Trophoblast cell (in vitro differentiated cells and primary cell): ENCODE measurements at regions not wholly inside any gene's neighbourhood (a gene's known extent, or its start where the extent isn't known, plus 50 kb on each side); places are given as distances from the start of the nearest gene placed in this dataset.
A peak's percentile ranks its signal among the peaks of the same experiment; 100 is the strongest.

Source experiments
- DNase-seq, 2 donors: peaks; one replicate each; pipeline ENCODE4 v3.0.0-alpha.2; 2016
- H2AFZ ChIP-seq: 2 replicates; pipeline ENCODE4 v1.6.1; 2013; ENCODE audit warnings: low read length, moderate library complexity, mild to moderate bottlenecking; ENCODE audit not compliant: insufficient read depth, poor library complexity
- H2AK5ac ChIP-seq: 2 replicates; pipeline ENCODE4 v1.6.1; 2013; ENCODE audit warnings: mild to moderate bottlenecking, low read length
- H2BK120ac ChIP-seq: 2 replicates; pipeline ENCODE4 v1.6.1; 2013; ENCODE audit warnings: low read length, mild to moderate bottlenecking, moderate library complexity; ENCODE audit not compliant: insufficient read depth, poor library complexity
- H2BK12ac ChIP-seq: 2 replicates; pipeline ENCODE4 v1.6.1; 2013; ENCODE audit warnings: mild to moderate bottlenecking, low read length, moderate library complexity
- H2BK5ac ChIP-seq: 2 replicates; pipeline ENCODE4 v1.6.1; 2013; ENCODE audit warnings: low read length, low read depth, moderate library complexity, mild to moderate bottlenecking; ENCODE audit not compliant: poor library complexity
- H3K14ac ChIP-seq: 2 replicates; pipeline ENCODE4 v1.6.1; 2013; ENCODE audit warnings: mild to moderate bottlenecking, low read length
- H3K18ac ChIP-seq: 2 replicates; pipeline ENCODE4 v1.6.1; 2013; ENCODE audit warnings: mild to moderate bottlenecking, low read length
- H3K23ac ChIP-seq: 2 replicates; pipeline ENCODE4 v1.6.1; 2013; ENCODE audit warnings: low read length
- H3K27ac ChIP-seq: 2 replicates; pipeline ENCODE4 v1.5.1; 2013; ENCODE audit warnings: low read depth, mild to moderate bottlenecking, inconsistent platforms, low read length, moderate library complexity
- H3K27me3 ChIP-seq: 2 replicates; pipeline ENCODE4 v1.6.1; 2013; ENCODE audit warnings: inconsistent platforms, mild to moderate bottlenecking, low read length, moderate library complexity; ENCODE audit not compliant: insufficient read depth
- H3K36me3 ChIP-seq, 2 experiments: 1 replicate in 1 of 2; 2 replicates in 1 of 2; pipeline ENCODE4 v1.6.1; 2013; ENCODE audit warnings: low read length in 2 of 2, mild to moderate bottlenecking in 2 of 2, moderate library complexity in 1 of 2; ENCODE audit not compliant: insufficient read depth in 2 of 2, control insufficient read depth in 1 of 2
- H3K4ac ChIP-seq: 2 replicates; pipeline ENCODE4 v1.6.1; 2013; ENCODE audit warnings: low read depth, mild to moderate bottlenecking, low read length, moderate library complexity
- H3K4me1 ChIP-seq, 2 experiments: 1 replicate in 1 of 2; 2 replicates in 1 of 2; pipeline ENCODE4 v1.6.1; 2013; ENCODE audit warnings: low read length in 2 of 2, mild to moderate bottlenecking in 2 of 2, moderate library complexity in 1 of 2; ENCODE audit not compliant: insufficient read depth in 2 of 2, control insufficient read depth in 1 of 2
- H3K4me2 ChIP-seq: 2 replicates; pipeline ENCODE4 v1.6.1; 2013; ENCODE audit warnings: inconsistent platforms, mild to moderate bottlenecking, low read length, moderate library complexity
- H3K4me3 ChIP-seq: 2 replicates; pipeline ENCODE4 v1.5.1; 2013; ENCODE audit warnings: mild to moderate bottlenecking, low read depth, low read length, inconsistent platforms
- H3K79me1 ChIP-seq: one replicate; pipeline ENCODE4 v1.6.1; 2013; ENCODE audit warnings: low read length
- H3K79me2 ChIP-seq: 2 replicates; pipeline ENCODE4 v1.6.1; 2013; ENCODE audit warnings: low read length, mild to moderate bottlenecking; ENCODE audit not compliant: control insufficient read depth, insufficient read depth, poor library complexity
- H3K9ac ChIP-seq: 2 replicates; pipeline ENCODE4 v1.6.1; 2013; ENCODE audit warnings: mild to moderate bottlenecking, low read length
- H3K9me3 ChIP-seq: 2 replicates; pipeline ENCODE4 v1.6.1; 2013; ENCODE audit warnings: low read depth, mild to moderate bottlenecking, control low read depth, inconsistent platforms, low read length; ENCODE audit not compliant: insufficient read depth
- H4K12ac ChIP-seq: 2 replicates; pipeline ENCODE4 v1.6.1; 2013; ENCODE audit warnings: low read depth, mild to moderate bottlenecking, low read length, moderate library complexity
- H4K8ac ChIP-seq: 2 replicates; pipeline ENCODE4 v1.6.1; 2013; ENCODE audit warnings: low read depth, mild to moderate bottlenecking, low read length, moderate library complexity
- H4K91ac ChIP-seq: one replicate; pipeline ENCODE4 v1.6.1; 2013; ENCODE audit warnings: low read depth, mild to moderate bottlenecking, low read length, moderate library complexity
- WGBS: extraction: QIAGEN DNeasy Blood & Tissue Kit; methylation state at CpG from one replicate; pipeline ENCODE4 v1.1.7; 2013; ENCODE audit warnings: missing lambda C conversion rate; ENCODE audit not compliant: insufficient read length, insufficient coverage; ENCODE audit errors: extremely low coverage; 5-methylcytosine and 5-hydroxymethylcytosine counted together

DNA sequence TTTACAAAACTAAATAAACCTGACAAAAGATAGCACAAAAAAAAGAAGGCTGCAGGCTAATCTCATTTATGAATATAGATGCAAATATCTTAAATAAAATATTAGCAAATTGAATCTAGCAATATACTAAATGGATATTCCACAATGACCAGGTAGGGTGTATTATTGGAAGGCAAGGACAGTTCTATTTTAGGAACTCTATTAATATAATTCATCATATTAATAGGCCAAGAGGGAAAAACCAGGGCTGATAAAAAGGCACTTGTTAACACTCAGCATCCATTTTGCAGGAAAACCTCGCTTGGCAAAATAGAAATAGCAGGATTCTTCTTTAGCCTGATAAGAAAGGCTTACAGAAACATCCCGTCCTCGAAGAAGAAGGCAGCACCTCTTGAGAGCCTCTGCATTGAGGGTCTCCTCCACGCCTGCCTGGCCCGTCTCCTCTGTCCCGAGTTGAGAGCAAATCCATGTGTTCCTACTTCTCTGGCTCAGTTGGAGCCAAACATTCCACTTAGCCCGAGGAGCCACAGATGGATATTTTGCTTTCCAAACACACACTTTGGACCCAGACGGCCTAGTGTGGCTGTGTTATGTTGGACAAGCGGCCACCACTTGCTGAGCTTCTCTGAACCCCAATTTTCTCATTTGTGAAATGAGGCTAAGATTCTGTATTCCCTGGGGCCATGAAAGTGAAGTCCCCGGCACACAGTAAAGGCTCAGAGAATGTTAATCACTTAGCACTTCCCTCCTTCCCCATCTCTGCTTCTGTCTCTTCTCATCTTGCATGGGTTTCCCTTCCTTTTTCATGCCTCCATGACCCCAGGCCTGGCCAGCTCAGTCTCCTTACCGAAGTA lies 181.8 kb upstream of the MVB12B start:
- H4K91ac ChIP-seq = no peak overlapping the region
- H4K8ac ChIP-seq = no peak overlapping the region
- H3K79me1 ChIP-seq = no peaks in the 10 kb centered on the region
- no peak overlapping the region for H2BK120ac ChIP-seq
- DNase-seq = no peak
- H3K9ac ChIP-seq = no peak overlapping the region
- no peak overlapping the region for H4K12ac ChIP-seq
- H3K14ac ChIP-seq = no peak overlapping the region
- H3K4ac ChIP-seq = no peak overlapping the region
- H3K27me3 ChIP-seq = no peaks in the 10 kb centered on the region
- no peaks in the 10 kb centered on the region for H3K79me2 ChIP-seq
- no peak overlapping the region for H2AFZ ChIP-seq
- no peak overlapping the region for H2AK5ac ChIP-seq
- H3K18ac ChIP-seq = no peak overlapping the region
- no peaks in the 10 kb centered on the region for H3K36me3 ChIP-seq
- no peaks in the 10 kb centered on the region for H3K4me1 ChIP-seq
- no peak overlapping the region for H3K4me2 ChIP-seq
- WGBS = no CpG with 5 or more reads among the region's 11 CpGs
- no peak overlapping the region for H2BK5ac ChIP-seq
- no peak overlapping the region for H3K23ac ChIP-seq
- H2BK12ac ChIP-seq = no peak overlapping the region
- H3K27ac ChIP-seq = no peak overlapping the region
- H3K4me3 ChIP-seq = no peak overlapping the region
- no peaks in the 10 kb centered on the region for H3K9me3 ChIP-seq

DNA sequence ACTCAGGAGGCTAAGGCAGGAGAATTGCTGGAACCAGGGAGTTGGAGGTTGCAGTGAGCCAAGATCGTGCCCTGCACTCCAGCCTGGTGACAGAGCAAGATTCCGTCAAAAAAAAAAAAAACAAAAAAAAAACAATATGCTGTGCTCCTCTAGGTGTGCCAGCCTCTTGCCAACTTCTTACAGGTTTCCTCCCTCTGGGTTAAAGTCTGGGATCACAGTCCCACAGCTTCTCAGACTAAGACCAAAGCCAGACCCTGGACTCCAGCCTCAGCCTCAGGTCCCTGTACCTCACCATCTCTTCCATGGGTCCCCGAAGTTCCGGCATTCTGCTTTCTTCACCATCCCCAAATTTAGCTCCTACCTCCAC lies 180.8 kb upstream of the MVB12B start:
- Histone ChIP-seq H3K27ac (no peak overlapping the region), H4K91ac (no peak overlapping the region), H2BK5ac (no peak overlapping the region), H3K4me2 (no peak overlapping the region), H3K79me1 (no peaks in the 10 kb centered on the region), H2AFZ (no peak overlapping the region), H3K18ac (no peak overlapping the region), H3K4me1 (no peaks in the 10 kb centered on the region), H3K4me3 (no peak overlapping the region), H3K79me2 (no peaks in the 10 kb centered on the region), H3K23ac (no peak overlapping the region), H4K8ac (no peak overlapping the region), H2BK12ac (no peak overlapping the region), H4K12ac (no peak overlapping the region), H3K14ac (no peak overlapping the region), H3K9me3 (no peaks in the 10 kb centered on the region), H3K9ac (no peak overlapping the region), H3K27me3 (no peaks in the 10 kb centered on the region), H3K4ac (no peak overlapping the region), H2AK5ac (no peak overlapping the region), H2BK120ac (no peak overlapping the region), H3K36me3 (no peaks in the 10 kb centered on the region)
- no peak for DNase-seq
- WGBS = no CpG with 5 or more reads among the region's 4 CpGs

DNA sequence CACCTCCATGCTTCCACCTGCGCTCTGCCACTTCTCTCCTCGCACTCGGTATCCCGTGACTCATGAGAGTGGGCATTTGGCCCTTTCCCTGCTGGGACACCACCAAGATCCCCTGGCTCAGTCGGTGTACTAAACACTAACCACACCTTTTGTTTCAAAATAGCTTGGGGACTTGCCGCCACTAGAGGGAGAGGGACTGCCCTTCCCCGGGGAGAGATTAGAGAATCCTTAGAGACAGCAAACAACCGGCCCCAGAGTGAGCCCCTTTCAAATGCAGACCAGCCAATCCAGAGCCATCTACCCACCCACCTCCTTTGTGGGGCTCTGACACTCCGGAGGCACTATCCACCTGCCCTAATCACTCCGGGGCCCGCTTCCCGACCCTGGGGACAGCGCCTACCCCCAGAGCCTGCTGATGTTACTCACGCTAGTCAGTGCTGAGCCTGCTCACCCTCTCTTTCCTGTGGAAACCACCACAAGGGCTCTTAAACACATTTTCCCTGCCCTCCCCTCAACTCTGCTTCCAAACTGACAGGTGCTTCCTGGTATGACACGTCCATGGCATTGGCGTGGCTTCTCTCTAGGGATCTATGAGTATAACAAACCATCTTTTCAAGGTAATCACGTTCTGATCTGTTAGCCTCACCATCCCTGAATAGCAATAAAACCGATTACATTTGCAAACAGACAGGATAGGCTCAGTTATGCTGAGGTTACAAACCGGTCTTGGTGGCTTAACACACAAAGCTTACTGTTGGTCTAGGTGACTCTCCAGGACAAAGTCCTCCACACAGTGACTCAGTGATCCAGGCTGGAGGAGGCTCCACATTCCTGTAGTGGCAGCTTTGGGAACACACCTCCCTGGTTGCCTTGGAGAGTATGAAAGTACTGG lies 180.1 kb upstream of the MVB12B start:
- H3K27me3 ChIP-seq = no peaks in the 10 kb centered on the region
- H4K8ac ChIP-seq = no peak overlapping the region

GRCh38 chr9:126147186-126147935 lies 179.3 kb upstream of the MVB12B start:
- Histone ChIP-seq H3K27me3 (no peaks in the 10 kb centered on the region), H2AK5ac (no peak overlapping the region), H4K91ac (no peak overlapping the region), H2AFZ (no peak overlapping the region), H3K79me1 (no peaks in the 10 kb centered on the region), H3K4me2 (no peak overlapping the region), H3K23ac (no peak overlapping the region), H3K4me1 (peaks cover 0 to 4% of the 10 kb centered on the region in 2 experiments), H3K4me3 (no peak overlapping the region), H4K8ac (no peak overlapping the region), H3K27ac (no peak overlapping the region), H3K18ac (no peak overlapping the region), H3K4ac (no peak overlapping the region), H3K9me3 (no peaks in the 10 kb centered on the region), H2BK120ac (no peak overlapping the region), H2BK5ac (no peak overlapping the region), H3K9ac (no peak overlapping the region), H3K36me3 (no peaks in the 10 kb centered on the region), H3K79me2 (no peaks in the 10 kb centered on the region), H3K14ac (no peak overlapping the region), H2BK12ac (no peak overlapping the region), H4K12ac (no peak overlapping the region)
- no CpG with 5 or more reads among the region's 10 CpGs for WGBS
- no peak for DNase-seq

More for the DNA sequence above, 180.1 kb upstream of the MVB12B start:
- no CpG with 5 or more reads among the region's 19 CpGs for WGBS
- H2AK5ac ChIP-seq = no peak overlapping the region
- H3K9me3 ChIP-seq = no peaks in the 10 kb centered on the region
- no peak overlapping the region for H3K14ac ChIP-seq
- H3K9ac ChIP-seq = no peak overlapping the region
- no peak overlapping the region for H3K27ac ChIP-seq
- H3K4me3 ChIP-seq = no peak overlapping the region
- no peak overlapping the region for H3K4ac ChIP-seq
- no peaks in the 10 kb centered on the region for H3K79me1 ChIP-seq
- H2AFZ ChIP-seq = no peak overlapping the region
- no peak overlapping the region for H4K91ac ChIP-seq
- no peaks in the 10 kb centered on the region for H3K36me3 ChIP-seq
- no peak overlapping the region for H2BK5ac ChIP-seq
- no peak overlapping the region for H2BK12ac ChIP-seq
- DNase-seq = peak in 1 of 2 donors; percentile 15
- no peak overlapping the region for H4K12ac ChIP-seq
- no peaks in the 10 kb centered on the region for H3K4me1 ChIP-seq
- no peak overlapping the region for H3K23ac ChIP-seq
- H3K4me2 ChIP-seq = no peak overlapping the region
- no peaks in the 10 kb centered on the region for H3K79me2 ChIP-seq
- H3K18ac ChIP-seq = no peak overlapping the region
- no peak overlapping the region for H2BK120ac ChIP-seq
